22Rv1 (cell line): ENCODE measurements at regions not wholly inside any gene's neighbourhood (a gene's known extent, or its start where the extent isn't known, plus 50 kb on each side); places are given as distances from the start of the nearest gene placed in this dataset.
A peak's percentile ranks its signal among the peaks of the same experiment; 100 is the strongest.

Source experiments
- H3K27ac ChIP-seq: fragments of 450-650 bp; 2 replicates; pipeline ENCODE4 v1.5.1; 2017
- ZFX ChIP-seq: fragments of 450-650 bp; IDR thresholded peaks from 2 replicates; pipeline ENCODE4 v1.6.1; 2017; ENCODE audit warnings: antibody characterized with exemption, borderline replicate concordance
- TF ChIP-seq, protein P1 (sequence below): fragments of 450-650 bp; IDR thresholded peaks from 2 replicates; pipeline ENCODE4 v1.5.1; 2017; ENCODE audit warnings: mild to moderate bottlenecking

DNA sequence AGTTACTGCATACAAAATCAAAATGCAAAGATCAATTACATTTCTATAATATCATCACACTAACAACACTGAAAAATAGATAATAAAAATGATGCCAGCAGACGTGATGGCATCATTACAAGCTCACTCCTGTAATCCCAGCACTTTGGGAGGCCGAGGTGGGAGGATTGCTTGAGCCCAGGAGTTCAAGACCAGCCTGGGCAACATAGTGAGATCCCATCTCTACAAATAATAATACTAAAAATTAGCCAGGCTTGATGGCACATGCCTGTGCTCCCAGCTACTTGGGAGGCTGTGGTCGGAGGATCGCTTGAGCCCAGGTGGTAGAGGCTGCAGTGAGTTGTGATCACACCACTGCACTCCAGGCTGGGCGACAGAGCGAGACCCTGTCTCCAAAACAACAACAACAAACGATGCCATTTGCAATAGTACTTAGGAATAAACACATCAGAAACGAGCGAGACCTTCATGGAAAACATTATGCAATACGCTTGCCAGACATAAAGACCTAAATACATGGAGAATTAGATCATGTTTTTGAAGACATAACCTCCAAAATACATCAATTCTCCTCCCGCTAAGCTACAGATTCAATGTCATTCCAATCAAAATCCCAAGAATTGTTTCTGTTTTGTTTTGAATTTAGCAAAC is 86.6 kb upstream of the ERRFI1 start:
- no peak for TF ChIP-seq ZFX
- TF ChIP-seq, protein P1, sequence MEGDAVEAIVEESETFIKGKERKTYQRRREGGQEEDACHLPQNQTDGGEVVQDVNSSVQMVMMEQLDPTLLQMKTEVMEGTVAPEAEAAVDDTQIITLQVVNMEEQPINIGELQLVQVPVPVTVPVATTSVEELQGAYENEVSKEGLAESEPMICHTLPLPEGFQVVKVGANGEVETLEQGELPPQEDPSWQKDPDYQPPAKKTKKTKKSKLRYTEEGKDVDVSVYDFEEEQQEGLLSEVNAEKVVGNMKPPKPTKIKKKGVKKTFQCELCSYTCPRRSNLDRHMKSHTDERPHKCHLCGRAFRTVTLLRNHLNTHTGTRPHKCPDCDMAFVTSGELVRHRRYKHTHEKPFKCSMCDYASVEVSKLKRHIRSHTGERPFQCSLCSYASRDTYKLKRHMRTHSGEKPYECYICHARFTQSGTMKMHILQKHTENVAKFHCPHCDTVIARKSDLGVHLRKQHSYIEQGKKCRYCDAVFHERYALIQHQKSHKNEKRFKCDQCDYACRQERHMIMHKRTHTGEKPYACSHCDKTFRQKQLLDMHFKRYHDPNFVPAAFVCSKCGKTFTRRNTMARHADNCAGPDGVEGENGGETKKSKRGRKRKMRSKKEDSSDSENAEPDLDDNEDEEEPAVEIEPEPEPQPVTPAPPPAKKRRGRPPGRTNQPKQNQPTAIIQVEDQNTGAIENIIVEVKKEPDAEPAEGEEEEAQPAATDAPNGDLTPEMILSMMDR = no peak
- no peak overlapping the region for H3K27ac ChIP-seq

- TF ChIP-seq, protein P1 = no peak
- no peak for TF ChIP-seq ZFX
- no peak overlapping the region for H3K27ac ChIP-seq
Observed at GRCh38 chr1:8111560-8111959, 85.5 kb upstream of the ERRFI1 start.

GRCh38 chr1:8109216-8109615 is 83.1 kb upstream of the ERRFI1 start:
- TF ChIP-seq ZFX = no peak
- TF ChIP-seq, protein P1 = no peak

GRCh38 chr1:8107897-8108296 is 81.8 kb upstream of the ERRFI1 start:
- TF ChIP-seq ZFX = no peak
- TF ChIP-seq, protein P1 = no peak
- no peak overlapping the region for H3K27ac ChIP-seq

More at GRCh38 chr1:8109216-8109615, 83.1 kb upstream of the ERRFI1 start:
- no peak overlapping the region for H3K27ac ChIP-seq

- TF ChIP-seq, protein P1 = no peak
- no peak for TF ChIP-seq ZFX
- no peak overlapping the region for H3K27ac ChIP-seq
Observed at GRCh38 chr1:8104278-8105236, 78.4 kb upstream of the ERRFI1 start.

DNA sequence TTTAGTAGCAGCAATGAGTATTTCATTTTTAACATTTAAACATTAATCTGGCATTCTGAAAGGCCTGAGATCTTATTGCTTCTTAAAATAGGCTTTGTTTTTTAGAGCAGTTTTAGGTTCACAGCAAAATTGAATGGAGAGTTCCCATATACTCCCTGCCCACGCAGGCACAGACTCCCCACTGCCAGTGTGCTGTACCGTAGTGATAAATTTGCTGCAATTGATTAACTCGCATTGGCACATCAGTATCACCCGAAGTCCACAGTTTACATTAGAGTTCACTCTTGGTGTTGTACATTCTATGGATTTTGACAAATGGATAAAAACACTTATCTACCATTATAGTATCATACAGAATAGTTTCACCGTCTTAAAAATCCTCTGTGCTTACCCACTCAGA is 71.8 kb upstream of the ERRFI1 start:
- TF ChIP-seq ZFX = no peak
- TF ChIP-seq, protein P1 = no peak
- H3K27ac ChIP-seq = peak overlapping the region; percentile 55
